GM23338 (cell line): ENCODE measurements at regions not wholly inside any gene's neighbourhood (a gene's known extent, or its start where the extent isn't known, plus 50 kb on each side); places are given as distances from the start of the nearest gene placed in this dataset.

Experiments used
- ATAC-seq: fragments of 200-7000 bp; cut with Tn5 transposase; 3 replicates; pipeline ENCODE4 v1.9.1; 2020
- DNase-seq: peaks from one replicate; pipeline ENCODE4 v3.0.0-alpha.2; 2015; ENCODE audit warnings: low spot score
- H2AFZ ChIP-seq: fragments of 200-600 bp; sonication (generic); 2 replicates; pipeline ENCODE4 v1.8.0; 2016; ENCODE audit warnings: antibody characterized with exemption, mild to moderate bottlenecking, moderate library complexity
- H3F3A ChIP-seq: fragments of 200-600 bp; sonication (generic); replicated peaks from 2 replicates; pipeline ENCODE4 v1.8.0; 2017; ENCODE audit warnings: antibody characterized with exemption, mixed run types, low read depth
- H3K27ac ChIP-seq: fragments of 200-600 bp; sonication (generic); 2 replicates; pipeline ENCODE4 v1.6.1; 2016; ENCODE audit warnings: low read depth
- H3K27me3 ChIP-seq: fragments of 200-600 bp; sonication (generic); 2 replicates; pipeline ENCODE4 v1.8.0; 2016; ENCODE audit warnings: mild to moderate bottlenecking, mixed run types, moderate library complexity; ENCODE audit not compliant: insufficient read depth
- H3K36me3 ChIP-seq: fragments of 200-600 bp; sonication (generic); 2 replicates; pipeline ENCODE4 v1.8.0; 2016; ENCODE audit warnings: mild to moderate bottlenecking; ENCODE audit not compliant: insufficient read depth
- H3K4me1 ChIP-seq: fragments of 200-600 bp; sonication (generic); 2 replicates; pipeline ENCODE4 v1.8.0; 2016; ENCODE audit warnings: mild to moderate bottlenecking, moderate library complexity; ENCODE audit not compliant: insufficient read depth
- H3K4me2 ChIP-seq: fragments of 200-600 bp; sonication (generic); 2 replicates; pipeline ENCODE4 v1.7.1; 2017; ENCODE audit warnings: mixed run types
- H3K4me3 ChIP-seq: fragments of 200-600 bp; sonication (generic); 2 replicates; pipeline ENCODE4 v1.6.1; 2016; ENCODE audit warnings: mixed run types
- H3K79me2 ChIP-seq: fragments of 200-600 bp; sonication (generic); replicated peaks from 2 replicates; pipeline ENCODE4 v1.8.0; 2017; ENCODE audit warnings: mild to moderate bottlenecking; ENCODE audit not compliant: insufficient read depth
- H3K9me2 ChIP-seq: fragments of 200-600 bp; sonication (generic); 2 replicates; pipeline ENCODE4 v1.8.0; 2017; ENCODE audit not compliant: insufficient read depth
- H4K20me1 ChIP-seq: fragments of 200-600 bp; sonication (generic); replicated peaks from 2 replicates; pipeline ENCODE4 v1.8.0; 2017; ENCODE audit warnings: mild to moderate bottlenecking; ENCODE audit not compliant: insufficient read depth
- H3K27ac Mint-ChIP-seq: 2 replicates; pipeline ENCODE4 v1.8.0; 2020; ENCODE audit warnings: inconsistent platforms, mild to moderate bottlenecking, moderate library complexity, mixed read lengths
- H3K27me3 Mint-ChIP-seq: 3 replicates; pipeline ENCODE4 v1.8.0; 2022; ENCODE audit warnings: low read depth, mild to moderate bottlenecking, moderate library complexity, mixed read lengths, inconsistent platforms; ENCODE audit not compliant: insufficient read depth, poor library complexity
- H3K36me3 Mint-ChIP-seq: 3 replicates; pipeline ENCODE4 v1.8.0; 2021; ENCODE audit warnings: low read depth, mild to moderate bottlenecking, inconsistent platforms, moderate library complexity, mixed read lengths
- H3K4me1 Mint-ChIP-seq: 3 replicates; pipeline ENCODE4 v1.8.0; 2020; ENCODE audit warnings: mild to moderate bottlenecking, inconsistent platforms, mixed read lengths
- H3K4me3 Mint-ChIP-seq: 3 replicates; pipeline ENCODE4 v1.8.0; 2021; ENCODE audit warnings: moderate library complexity, mild to moderate bottlenecking, inconsistent platforms, mixed read lengths
- H3K9me3 Mint-ChIP-seq: 3 replicates; pipeline ENCODE4 v1.8.0; 2020; ENCODE audit warnings: moderate library complexity, mild to moderate bottlenecking, inconsistent platforms, mixed read lengths
- CREB1 ChIP-seq: fragments of 250-450 bp; sonication (Bioruptor Pico); IDR thresholded peaks from 2 replicates; pipeline ENCODE4 v1.5.0; 2020; ENCODE audit warnings: low read depth, mild to moderate bottlenecking, moderate library complexity
- CTCF ChIP-seq, 2 experiments: fragments of 200-600 bp in 1 of 2; sonication (generic) in 1 of 2; conservative IDR thresholded peaks; 2 replicates each; pipeline versions ENCODE4 v1.5.1 to v1.6.1; 2016 to 2017; ENCODE audit warnings: antibody characterized with exemption in 2 of 2, low read depth in 2 of 2, mild to moderate bottlenecking in 2 of 2, moderate library complexity in 1 of 2
- ETS1 ChIP-seq: IDR thresholded peaks from 2 replicates; pipeline ENCODE4 v1.6.1; 2016; ENCODE audit warnings: antibody characterized with exemption
- EZH2 ChIP-seq: fragments of 200-600 bp; sonication (generic); IDR thresholded peaks from one replicate; pipeline ENCODE4 v1.8.0; 2017; ENCODE audit warnings: antibody characterized with exemption, mild to moderate bottlenecking, low read depth; ENCODE audit not compliant: unreplicated experiment
- EZH2phosphoT487 ChIP-seq: fragments of 200-600 bp; sonication (generic); IDR thresholded peaks from one replicate; pipeline ENCODE4 v1.8.1; 2018; ENCODE audit warnings: antibody characterized with exemption; ENCODE audit not compliant: unreplicated experiment
- JUNB ChIP-seq: IDR thresholded peaks from one replicate; pipeline ENCODE4 v1.6.1; 2016; ENCODE audit warnings: antibody characterized with exemption; ENCODE audit not compliant: unreplicated experiment
- NANOG ChIP-seq: IDR thresholded peaks from 2 replicates; pipeline ENCODE4 v1.6.1; 2016; ENCODE audit warnings: antibody characterized with exemption, borderline replicate concordance
- POLR2AphosphoS5 ChIP-seq: IDR thresholded peaks from 2 replicates; pipeline ENCODE4 v1.6.1; 2016; ENCODE audit warnings: antibody characterized with exemption, low read depth
- REST ChIP-seq: IDR thresholded peaks from one replicate; pipeline ENCODE4 v1.6.1; 2018; ENCODE audit warnings: antibody characterized with exemption; ENCODE audit not compliant: unreplicated experiment
- STAT1 ChIP-seq: IDR thresholded peaks from one replicate; pipeline ENCODE4 v1.6.1; 2016; ENCODE audit warnings: antibody characterized with exemption; ENCODE audit not compliant: unreplicated experiment
- ZNF114 ChIP-seq: fragments of 250-450 bp; sonication (Bioruptor Pico); IDR thresholded peaks from 2 replicates; pipeline ENCODE4 v1.5.0; 2020; ENCODE audit warnings: mild to moderate bottlenecking, moderate library complexity
- ZNF331 ChIP-seq: fragments of 250-450 bp; sonication (Bioruptor Pico); IDR thresholded peaks from 2 replicates; pipeline ENCODE4 v1.5.0; 2020; ENCODE audit warnings: low read depth, mild to moderate bottlenecking, moderate library complexity
- ZNF462 ChIP-seq: fragments of 250-450 bp; sonication (Bioruptor Pico); IDR thresholded peaks from 2 replicates; pipeline ENCODE4 v1.5.0; 2020; ENCODE audit warnings: mild to moderate bottlenecking, moderate library complexity

- no peaks in the 10 kb centered on the region for H3K27me3 ChIP-seq
- H3K79me2 ChIP-seq: no peaks in the 10 kb centered on the region
- no peak for DNase-seq
- Mint-ChIP-seq H3K36me3 (no peaks in the 10 kb centered on the region), H3K27ac (no peak overlapping the region), H3K27me3 (no peaks in the 10 kb centered on the region), H3K9me3 (no peaks in the 10 kb centered on the region), H3K4me3 (no peak overlapping the region), H3K4me1 (no peaks in the 10 kb centered on the region)
- H3K9me2 ChIP-seq: 0 out of 2 replicates have a peak, but pooled peaks cover 2% of the 10 kb centered on the region
- H3K36me3 ChIP-seq: no peaks in the 10 kb centered on the region
- TF ChIP-seq ZNF331 (CRISPR knock-in tag) (no peak), REST (no peak), STAT1 (no peak), EZH2 (no peak), CTCF (conservative IDR thresholded peaks at IDR 0.05; ENCODE audit: low read depth in 2 of 2) (no peak), JUNB (no peak), POLR2AphosphoS5 (no peak), ZNF114 (CRISPR knock-in tag) (no peak), NANOG (no peak), EZH2phosphoT487 (no peak), ETS1 (no peak), ZNF462 (CRISPR knock-in tag) (no peak), CREB1 (CRISPR knock-in tag) (no peak)
- no peak overlapping the region for H3K4me3 ChIP-seq
- H4K20me1 ChIP-seq: no peaks in the 10 kb centered on the region
- no peak overlapping the region for H3K27ac ChIP-seq
- no peaks in the 10 kb centered on the region for H3K4me1 ChIP-seq
- H3K4me2 ChIP-seq: no peak overlapping the region
- no peak overlapping the region for H2AFZ ChIP-seq
- no peak for ATAC-seq
- H3F3A ChIP-seq: no peaks in the 10 kb centered on the region
These were observed 269.1 kb downstream of the TMX3 start for GRCh38 chr18:68445668-68446426.
